SK-N-SH (cell line): ENCODE measurements at regions not wholly inside any gene's neighbourhood (a gene's known extent, or its start where the extent isn't known, plus 50 kb on each side); places are given as distances from the start of the nearest gene placed in this dataset.

Experiments used
- CTCF ChIA-PET: fragments of 300-600, 350-600 bp; formaldehyde crosslinking; extraction: SDS; loops from one replicate; lab custom pipeline; 2021; lab: Yijun Ruan, JAX
- POLR2A ChIA-PET: fragments of 350-600 bp; sonication (Branson Sonifier 250); formaldehyde crosslinking; extraction: SDS; loops from one replicate; lab custom pipeline; 2020; ENCODE audit warnings: antibody characterized with exemption, inconsistent platforms; lab: Yijun Ruan, JAX
- DNase-seq: peaks from one replicate; pipeline ENCODE4 v3.0.0; 2012
- H2AFZ ChIP-seq: fragments of 200-600 bp; sonication (generic); 2 replicates; pipeline ENCODE4 v1.8.1; 2016; ENCODE audit warnings: antibody characterized with exemption, mild to moderate bottlenecking, low read depth
- H3F3A ChIP-seq: fragments of 200-600 bp; sonication (generic); replicated peaks from 2 replicates; pipeline ENCODE3; 2016; ENCODE audit warnings: antibody characterized with exemption, mild to moderate bottlenecking; ENCODE audit not compliant: insufficient read depth
- H3K27ac ChIP-seq, 2 experiments: fragments of 200-500 bp in 1 of 2; fragments of 200-600 bp in 1 of 2; sonication (Bioruptor generic) in 1 of 2; sonication (generic), shearing (Covaris generic) in 1 of 2; 2 replicates each; pipeline versions ENCODE4 v1.5.1 to v1.6.1; 2014 to 2016; ENCODE audit warnings: low read depth in 2 of 2, inconsistent platforms in 1 of 2, low read length in 1 of 2, mild to moderate bottlenecking in 1 of 2, mixed read lengths in 1 of 2
- H3K27me3 ChIP-seq: fragments of 200-600 bp; sonication (generic), shearing (Covaris generic); 2 replicates; pipeline ENCODE4 v1.6.1; 2016; ENCODE audit warnings: mixed run types; ENCODE audit not compliant: insufficient read depth
- H3K36me3 ChIP-seq, 2 experiments: fragments of 200-500 bp in 1 of 2; fragments of 200-600 bp in 1 of 2; sonication (Bioruptor generic) in 1 of 2; sonication (generic) in 1 of 2; replicated peaks in 1 of 2; 2 replicates each; pipeline versions ENCODE3 to v1.5.1; 2014 to 2016; ENCODE audit warnings: low read length in 1 of 2, mild to moderate bottlenecking in 1 of 2; ENCODE audit not compliant: insufficient read depth in 2 of 2, control insufficient read depth in 1 of 2
- H3K4me1 ChIP-seq, 2 experiments: fragments of 200-500 bp in 1 of 2; fragments of 200-600 bp in 1 of 2; sonication (Bioruptor generic) in 1 of 2; sonication (generic), shearing (Covaris generic) in 1 of 2; 2 replicates each; pipeline versions ENCODE4 v1.5.1 to v1.6.1; 2014 to 2016; ENCODE audit warnings: low read depth in 1 of 2, low read length in 1 of 2, mixed run types in 1 of 2; ENCODE audit not compliant: insufficient read depth in 2 of 2, control insufficient read depth in 1 of 2
- H3K4me2 ChIP-seq: fragments of 200-600 bp; sonication (generic), shearing (Covaris generic); 2 replicates; pipeline ENCODE4 v1.6.1; 2017; ENCODE audit warnings: mixed run types
- H3K4me3 ChIP-seq, 2 experiments: fragments of 200-500 bp in 1 of 2; fragments of 200-600 bp in 1 of 2; sonication (Bioruptor generic) in 1 of 2; sonication (generic), shearing (Covaris generic) in 1 of 2; 2 replicates each; pipeline versions ENCODE4 v1.5.1 to v1.8.1; 2014 to 2016; ENCODE audit warnings: low read depth in 2 of 2, inconsistent platforms in 1 of 2, low read length in 1 of 2, mild to moderate bottlenecking in 1 of 2, mixed read lengths in 1 of 2, moderate library complexity in 1 of 2
- H3K79me2 ChIP-seq: fragments of 200-600 bp; sonication (generic); 2 replicates; pipeline ENCODE4 v1.8.1; 2017; ENCODE audit warnings: mild to moderate bottlenecking; ENCODE audit not compliant: insufficient read depth
- H3K9ac ChIP-seq: fragments of 200-600 bp; sonication (generic); 2 replicates; pipeline ENCODE4 v1.6.1; 2017; ENCODE audit warnings: mixed run types
- H3K9me2 ChIP-seq: fragments of 200-600 bp; sonication (generic); 2 replicates; pipeline ENCODE4 v1.6.1; 2017; ENCODE audit warnings: mixed run types
- H3K9me3 ChIP-seq: fragments of 200-600 bp; sonication (generic); 2 replicates; pipeline ENCODE4 v1.6.1; 2017; ENCODE audit warnings: mixed run types, mild to moderate bottlenecking, moderate library complexity
- H4K20me1 ChIP-seq: fragments of 200-600 bp; sonication (generic); 2 replicates; pipeline ENCODE4 v1.6.1; 2017; ENCODE audit warnings: mild to moderate bottlenecking, mixed run types; ENCODE audit not compliant: insufficient read depth
- CHD2 ChIP-seq: fragments of 150-350 bp; IDR thresholded peaks from 2 replicates; pipeline ENCODE4 v1.6.1; 2018; ENCODE audit warnings: low read length; ENCODE audit not compliant: partially characterized antibody
- ELF1 ChIP-seq: IDR thresholded peaks from 2 replicates; pipeline ENCODE4 v1.4.0; 2012
- EP300 ChIP-seq, 2 experiments: IDR thresholded peaks; 2 replicates each; pipeline versions ENCODE4 v1.4.0 to v1.6.1; 2012; ENCODE audit warnings: borderline replicate concordance in 1 of 2, low read depth in 1 of 2, low read length in 1 of 2
- FOSL2 ChIP-seq: IDR thresholded peaks from 2 replicates; pipeline ENCODE4 v1.4.0; 2012; ENCODE audit warnings: low read depth, mild to moderate bottlenecking, moderate library complexity, borderline replicate concordance
- FOXJ3 ChIP-seq: sonication (generic); formaldehyde crosslinking; IDR thresholded peaks from 2 replicates; pipeline ENCODE4 v1.5.1; 2020; ENCODE audit warnings: mild to moderate bottlenecking, missing genetic modification reagents
- GATA2 ChIP-seq: sonication (generic); formaldehyde crosslinking; IDR thresholded peaks from 2 replicates; pipeline ENCODE4 v1.5.0; 2020; ENCODE audit warnings: mild to moderate bottlenecking, missing genetic modification reagents
- JUND ChIP-seq: IDR thresholded peaks from 2 replicates; pipeline ENCODE4 v1.4.0; 2012
- MXI1 ChIP-seq: IDR thresholded peaks from 2 replicates; pipeline ENCODE4 v1.6.1; 2012; ENCODE audit warnings: mild to moderate bottlenecking, low read depth, low read length, improper control_type of control experiment
- RAD21 ChIP-seq: IDR thresholded peaks from 2 replicates; pipeline ENCODE4 v1.6.1; 2012; ENCODE audit warnings: mild to moderate bottlenecking, low read length
- RCOR1 ChIP-seq: fragments of 150-350 bp; IDR thresholded peaks from 2 replicates; pipeline ENCODE4 v1.6.1; 2017; ENCODE audit warnings: antibody characterized with exemption, low read length
- RXRA ChIP-seq: IDR thresholded peaks from 2 replicates; pipeline ENCODE4 v1.4.0; 2012; ENCODE audit warnings: low read depth, mild to moderate bottlenecking, borderline replicate concordance
- SIN3A ChIP-seq: IDR thresholded peaks from 2 replicates; pipeline ENCODE4 v1.6.1; 2012; ENCODE audit warnings: low read depth, mild to moderate bottlenecking, low read length, moderate library complexity, borderline replicate concordance
- SMC3 ChIP-seq: IDR thresholded peaks from 2 replicates; pipeline ENCODE4 v1.6.1; 2012; ENCODE audit warnings: low read depth, low read length, improper control_type of control experiment
- TAF1 ChIP-seq: IDR thresholded peaks from 2 replicates; pipeline ENCODE4 v1.6.1; 2012; ENCODE audit warnings: low read depth, mild to moderate bottlenecking, low read length, moderate library complexity, borderline replicate concordance
- TCF12 ChIP-seq: IDR thresholded peaks from 2 replicates; pipeline ENCODE4 v1.4.0; 2012
- TEAD4 ChIP-seq: IDR thresholded peaks from 2 replicates; pipeline ENCODE4 v1.4.0; 2012; ENCODE audit warnings: mild to moderate bottlenecking, borderline replicate concordance; ENCODE audit not compliant: insufficient read depth
- YY1 ChIP-seq: IDR thresholded peaks from 2 replicates; pipeline ENCODE4 v1.4.0; 2012; ENCODE audit warnings: low read depth, mild to moderate bottlenecking
- WGBS: methylation state at CpG from one replicate; pipeline ENCODE4 v1.1.6; 2017; ENCODE audit warnings: low lambda C conversion rate; 5-methylcytosine and 5-hydroxymethylcytosine counted together
- TF ChIP-seq, protein P1 (sequence below): IDR thresholded peaks from 2 replicates; pipeline ENCODE4 v1.4.0; 2012; ENCODE audit warnings: low read depth
- TF ChIP-seq, protein P2 (sequence below): IDR thresholded peaks from 2 replicates; pipeline ENCODE4; 2012

DNA sequence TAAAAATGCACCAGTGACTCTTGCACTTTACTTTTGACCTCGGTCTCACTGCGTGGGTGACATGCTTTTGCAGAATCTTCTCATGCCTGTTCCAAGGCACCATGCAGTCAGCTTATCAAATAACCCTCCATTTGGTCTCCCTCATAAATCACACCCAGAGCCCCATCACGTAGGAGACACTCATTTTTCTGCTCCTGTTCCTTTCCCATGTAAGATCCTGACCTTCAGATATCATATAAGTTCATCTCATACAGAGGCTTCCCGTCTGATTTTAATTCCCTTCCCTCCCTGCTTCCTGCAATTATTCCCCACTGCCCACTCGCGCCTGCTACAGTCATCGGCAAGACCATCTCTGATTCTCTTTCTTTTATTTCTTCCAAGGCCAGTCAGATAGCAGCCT lies 1226.3 kb upstream of the AUTS2 start:
- Histone ChIP-seq H3K36me3 (no peaks in the 10 kb centered on the region), H3K27me3 (no peaks in the 10 kb centered on the region), H3K79me2 (no peaks in the 10 kb centered on the region), H3K4me2 (no peak overlapping the region), H3K27ac (no peak overlapping the region), H4K20me1 (no peaks in the 10 kb centered on the region), H3F3A (no peaks in the 10 kb centered on the region), H3K4me3 (no peak overlapping the region; a peak in 1 of 4 replicates), H3K9me3 (no peaks in the 10 kb centered on the region; the same call in 1 of the 2 replicates), H3K9me2 (no peaks in the 10 kb centered on the region), H2AFZ (no peak overlapping the region; the same call in 1 of the 2 replicates), H3K9ac (no peak overlapping the region), H3K4me1 (peaks cover 0 to 5% of the 10 kb centered on the region in 2 experiments; a peak in 2 of 4 replicates)
- DNase-seq = peak; percentile 52
- ChIA-PET POLR2A (no interaction called here), CTCF (interaction anchor here (1.4 kb wide), 1 partner anchor 61 kb away, joined by 3 read pairs; no protein-coding TSS in a partner anchor)
- TF ChIP-seq CHD2 (no peak), EP300 (IDR thresholded peaks at IDR 0.05; ENCODE audit: borderline replicate concordance in 1 of 2, low read depth in 1 of 2, low read length in 1 of 2) (peak in 1 of 2 experiments; percentile 73; a peak in 2 of 4 replicates), FOSL2 (no peak), FOXJ3 (CRISPR knock-in tag) (no peak), JUND (no peak), RXRA (no peak), RCOR1 (peak; percentile 37; the same call in 1 of the 2 replicates), MXI1 (peak; percentile 33; the same call in 1 of the 2 replicates), YY1 (no peak), SMC3 (no peak), TCF12 (no peak), TAF1 (no peak), RAD21 (peak; percentile 26; the same call in 1 of the 2 replicates), SIN3A (no peak), ELF1 (no peak), TEAD4 (no peak), GATA2 (peak; percentile 67)
- TF ChIP-seq, protein P1, sequence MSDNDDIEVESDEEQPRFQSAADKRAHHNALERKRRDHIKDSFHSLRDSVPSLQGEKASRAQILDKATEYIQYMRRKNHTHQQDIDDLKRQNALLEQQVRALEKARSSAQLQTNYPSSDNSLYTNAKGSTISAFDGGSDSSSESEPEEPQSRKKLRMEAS = no peak
- TF ChIP-seq, protein P2, sequence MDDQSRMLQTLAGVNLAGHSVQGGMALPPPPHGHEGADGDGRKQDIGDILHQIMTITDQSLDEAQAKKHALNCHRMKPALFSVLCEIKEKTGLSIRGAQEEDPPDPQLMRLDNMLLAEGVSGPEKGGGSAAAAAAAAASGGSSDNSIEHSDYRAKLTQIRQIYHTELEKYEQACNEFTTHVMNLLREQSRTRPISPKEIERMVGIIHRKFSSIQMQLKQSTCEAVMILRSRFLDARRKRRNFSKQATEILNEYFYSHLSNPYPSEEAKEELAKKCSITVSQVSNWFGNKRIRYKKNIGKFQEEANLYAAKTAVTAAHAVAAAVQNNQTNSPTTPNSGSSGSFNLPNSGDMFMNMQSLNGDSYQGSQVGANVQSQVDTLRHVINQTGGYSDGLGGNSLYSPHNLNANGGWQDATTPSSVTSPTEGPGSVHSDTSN = no peak
- WGBS = 11% methylated on average over 7 of the region's 7 CpGs

DNA sequence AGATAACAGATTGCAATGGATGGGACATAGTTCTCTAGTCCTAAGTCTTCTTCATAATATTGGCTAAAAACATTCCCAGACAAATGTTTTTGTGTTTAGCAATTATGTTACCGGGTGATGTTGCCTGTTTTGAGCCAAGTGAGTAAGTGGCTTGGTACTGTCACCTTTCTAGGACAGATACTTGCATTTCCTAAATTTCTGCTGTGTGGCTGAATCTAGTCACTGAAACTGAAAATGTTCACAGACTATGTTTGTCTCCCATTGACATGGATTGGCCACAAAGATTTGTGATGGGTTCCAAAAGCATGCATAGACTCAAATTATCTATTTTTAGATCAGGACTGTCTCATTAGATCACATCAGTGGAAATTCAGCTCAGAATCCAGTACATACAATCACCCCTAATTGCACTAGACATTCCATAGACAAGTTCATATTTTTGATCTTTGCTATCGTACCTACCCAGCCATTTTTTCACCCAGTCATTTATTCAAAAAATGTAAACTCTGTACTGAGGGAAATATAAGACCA lies 1222.1 kb upstream of the AUTS2 start:
- no peak overlapping the region for H3K9ac ChIP-seq
- DNase-seq = no peak
- no peak for TF ChIP-seq MXI1
- H3K79me2 ChIP-seq = no peaks in the 10 kb centered on the region
- peaks cover 0 to 5% of the 10 kb centered on the region in 2 experiments; a peak in 2 of 4 replicates for H3K4me1 ChIP-seq
- no peaks in the 10 kb centered on the region for H3F3A ChIP-seq
- CTCF ChIA-PET = no interaction called here
- H3K36me3 ChIP-seq = no peaks in the 10 kb centered on the region
- no peak overlapping the region for H3K4me3 ChIP-seq
- no peak overlapping the region for H2AFZ ChIP-seq
- H3K4me2 ChIP-seq = no peak overlapping the region
- POLR2A ChIA-PET = no interaction called here
- 29% methylated on average over 2 of the region's 2 CpGs for WGBS
- no peak overlapping the region for H3K27ac ChIP-seq
- H4K20me1 ChIP-seq = no peaks in the 10 kb centered on the region
- H3K27me3 ChIP-seq = no peaks in the 10 kb centered on the region
- H3K9me2 ChIP-seq = no peaks in the 10 kb centered on the region
- H3K9me3 ChIP-seq = no peaks in the 10 kb centered on the region
